BE2C (cell line): ENCODE measurements at regions not wholly inside any gene's neighbourhood (a gene's known extent, or its start where the extent isn't known, plus 50 kb on each side); places are given as distances from the start of the nearest gene placed in this dataset.

ENCODE experiments used
- DNase-seq: peaks from one replicate; pipeline ENCODE4 v3.0.0-alpha.2; 2020
- H3K27me3 ChIP-seq: fragments of 250-450 bp; sonication (Bioruptor Pico); 2 replicates; pipeline ENCODE4 v1.5.1; 2020; ENCODE audit warnings: mild to moderate bottlenecking
- H3K36me3 ChIP-seq: fragments of 250-450 bp; sonication (Bioruptor Pico); 2 replicates; pipeline ENCODE4 v1.5.1; 2020; ENCODE audit warnings: mild to moderate bottlenecking
- H3K4me1 ChIP-seq: fragments of 250-450 bp; sonication (Bioruptor Pico); 2 replicates; pipeline ENCODE4 v1.5.1; 2020
- H3K4me3 ChIP-seq: 2 replicates; pipeline ENCODE4 v1.5.1; 2011; ENCODE audit warnings: low read depth, low read length
- H3K9me3 ChIP-seq: fragments of 250-450 bp; sonication (Bioruptor Pico); 2 replicates; pipeline ENCODE4 v1.5.1; 2020
- CTCF ChIP-seq: IDR thresholded peaks from 2 replicates; pipeline ENCODE4 v1.5.1; 2012; ENCODE audit warnings: mild to moderate bottlenecking, low read depth, low read length

GRCh38 chr16:72311426-72311825 lies 139.5 kb upstream of the PMFBP1 start:
- TF ChIP-seq CTCF, result no peak
- no peak for DNase-seq
- Histone ChIP-seq H3K36me3 (no peaks in the 10 kb centered on the region), H3K9me3 (peaks cover 3% of the 10 kb centered on the region), H3K4me3 (no peak overlapping the region), H3K27me3 (no peaks in the 10 kb centered on the region), H3K4me1 (no peaks in the 10 kb centered on the region)

- H3K36me3 ChIP-seq, result no peaks in the 10 kb centered on the region
- DNase-seq, result no peak
- no peak for TF ChIP-seq CTCF
- no peak overlapping the region for H3K4me3 ChIP-seq
- peaks cover 3% of the 10 kb centered on the region for H3K9me3 ChIP-seq
- H3K4me1 ChIP-seq, result no peaks in the 10 kb centered on the region
- H3K27me3 ChIP-seq, result no peaks in the 10 kb centered on the region
Measured at GRCh38 chr16:72309001-72309400, 137.0 kb upstream of the PMFBP1 start.

- TF ChIP-seq CTCF, result no peak
- Histone ChIP-seq H3K4me1 (no peaks in the 10 kb centered on the region), H3K36me3 (no peaks in the 10 kb centered on the region), H3K27me3 (no peaks in the 10 kb centered on the region), H3K4me3 (no peak overlapping the region), H3K9me3 (peaks cover 3% of the 10 kb centered on the region)
- DNase-seq, result no peak
Measured at GRCh38 chr16:72308396-72308795, 136.4 kb upstream of the PMFBP1 start.

- H3K4me3 ChIP-seq, result no peak overlapping the region
- H3K4me1 ChIP-seq, result peaks cover 11% of the 10 kb centered on the region
- no peaks in the 10 kb centered on the region for H3K27me3 ChIP-seq
- DNase-seq, result no peak
- H3K36me3 ChIP-seq, result no peaks in the 10 kb centered on the region
- no peak for TF ChIP-seq CTCF
- H3K9me3 ChIP-seq, result no peaks in the 10 kb centered on the region
Measured at GRCh38 chr16:72302332-72302731, 130.4 kb upstream of the PMFBP1 start.

- Histone ChIP-seq H3K27me3 (no peaks in the 10 kb centered on the region), H3K36me3 (no peaks in the 10 kb centered on the region), H3K4me1 (peaks cover 11% of the 10 kb centered on the region), H3K4me3 (no peak overlapping the region), H3K9me3 (no peaks in the 10 kb centered on the region)
- no peak for DNase-seq
- no peak for TF ChIP-seq CTCF
Measured at GRCh38 chr16:72301523-72302236, 129.7 kb upstream of the PMFBP1 start.

GRCh38 chr16:72300892-72301291 lies 128.9 kb upstream of the PMFBP1 start:
- no peaks in the 10 kb centered on the region for H3K9me3 ChIP-seq
- TF ChIP-seq CTCF, result no peak

More at GRCh38 chr16:72300892-72301291, 128.9 kb upstream of the PMFBP1 start:
- Histone ChIP-seq H3K4me3 (no peak overlapping the region), H3K4me1 (peaks cover 11% of the 10 kb centered on the region), H3K36me3 (no peaks in the 10 kb centered on the region), H3K27me3 (no peaks in the 10 kb centered on the region)
- DNase-seq, result no peak
